ENCODE measurements at regions not wholly inside any gene's neighbourhood (a gene's known extent, or its start where the extent isn't known, plus 50 kb on each side); places are given as distances from the start of the nearest gene placed in this dataset.

GRCh38 chr3:144244662-144245061 is 273.0 kb downstream of the DIPK2A start:
- no peak for DNase-seq (ENCODE audit: low read depth)
- H3K4me3 ChIP-seq (ENCODE audit: low read depth, low read length): no peak overlapping the region
- no peak for TF ChIP-seq CTCF (IDR thresholded peaks at IDR 0.05; ENCODE audit: insufficient read depth, low read length)

GRCh38 chr3:144252896-144253295 is 281.3 kb downstream of the DIPK2A start:
- no peak for TF ChIP-seq CTCF (IDR thresholded peaks at IDR 0.05; ENCODE audit: insufficient read depth, low read length)
- no peak overlapping the region for H3K4me3 ChIP-seq (ENCODE audit: low read depth, low read length)
- DNase-seq (ENCODE audit: low read depth): no peak

- no peak for TF ChIP-seq CTCF (IDR thresholded peaks at IDR 0.05; ENCODE audit: insufficient read depth, low read length)
- no peak overlapping the region for H3K4me3 ChIP-seq (ENCODE audit: low read depth, low read length)
- DNase-seq (ENCODE audit: low read depth): no peak
These were observed 285.8 kb downstream of the DIPK2A start for GRCh38 chr3:144257381-144257780.

GRCh38 chr3:144259267-144259666 is 287.6 kb downstream of the DIPK2A start:
- no peak overlapping the region for H3K4me3 ChIP-seq (ENCODE audit: low read depth, low read length)
- DNase-seq (ENCODE audit: low read depth): no peak
- TF ChIP-seq CTCF (IDR thresholded peaks at IDR 0.05; ENCODE audit: insufficient read depth, low read length): no peak

- DNase-seq (ENCODE audit: low read depth): no peak
- H3K4me3 ChIP-seq (ENCODE audit: low read depth, low read length): no peak overlapping the region
- no peak for TF ChIP-seq CTCF (IDR thresholded peaks at IDR 0.05; ENCODE audit: insufficient read depth, low read length)
These were observed 292.1 kb downstream of the DIPK2A start for GRCh38 chr3:144263706-144264105.

- no peak for TF ChIP-seq CTCF (IDR thresholded peaks at IDR 0.05; ENCODE audit: insufficient read depth, low read length)
- no peak overlapping the region for H3K4me3 ChIP-seq (ENCODE audit: low read depth, low read length)
These were observed 292.7 kb downstream of the DIPK2A start for GRCh38 chr3:144264350-144264749.

GRCh38 chr3:144264794-144265193 is 293.2 kb downstream of the DIPK2A start:
- TF ChIP-seq CTCF (IDR thresholded peaks at IDR 0.05; ENCODE audit: insufficient read depth, low read length): no peak
- H3K4me3 ChIP-seq (ENCODE audit: low read depth, low read length): no peak overlapping the region
- no peak for DNase-seq (ENCODE audit: low read depth)

More at GRCh38 chr3:144264350-144264749, 292.7 kb downstream of the DIPK2A start:
- DNase-seq (ENCODE audit: low read depth): no peak

All from fibroblast of the aortic adventitia (primary cell).